A549 (cell line): ENCODE measurements at regions not wholly inside any gene's neighbourhood (a gene's known extent, or its start where the extent isn't known, plus 50 kb on each side); places are given as distances from the start of the nearest gene placed in this dataset.

Experiments
- ATAC-seq, 2 experiments: fragments of 200-7000 bp in 1 of 2; fragments of >200 bp in 1 of 2; cut with Nextera tagmentation in 1 of 2; cut with Tn5 transposase in 1 of 2; 3 replicates each; pipeline versions ENCODE4 v1.8.0 to v1.9.1; 2018 to 2020; ENCODE audit warnings: mild to moderate bottlenecking in 1 of 2, moderate library complexity in 1 of 2
- CTCF ChIA-PET: fragments of 300-600 bp; sonication (Branson Sonifier 250); formaldehyde crosslinking; extraction: SDS; loops from one replicate; lab custom pipeline; 2021; ENCODE audit warnings: antibody characterized with exemption, inconsistent platforms; lab: Yijun Ruan, JAX
- POLR2A ChIA-PET: fragments of 350-600 bp; formaldehyde crosslinking; extraction: SDS; loops from one replicate; lab custom pipeline; 2021; ENCODE audit warnings: antibody characterized with exemption, inconsistent platforms; lab: Yijun Ruan, JAX
- DNase-seq, 2 experiments: peaks; one replicate each; pipeline versions ENCODE4 v3.0.0 to v3.0.0-alpha.2; 2011 to 2016; ENCODE audit warnings: low read depth in 1 of 2, low spot score in 1 of 2
- FAIRE-seq: peaks from 2 replicates; lab custom pipeline; 2011; peaks lifted over from hg19 to GRCh38; lab: Jason Lieb, UNC
- H3K27ac ChIP-seq, 2 experiments: fragments of >200 bp; sonication (Bioruptor Twin); formaldehyde crosslinking; 3 replicates each; pipeline ENCODE4 v1.5.1; 2016 to 2017
- H3K4me1 ChIP-seq: fragments of >200 bp; sonication (Bioruptor Twin); formaldehyde crosslinking; 3 replicates; pipeline ENCODE4 v1.6.1; 2016
- H3K4me2 ChIP-seq: fragments of >200 bp; sonication (Bioruptor Twin); formaldehyde crosslinking; 3 replicates; pipeline ENCODE4 v1.6.1; 2016
- H3K4me3 ChIP-seq: fragments of >200 bp; sonication (Bioruptor Twin); formaldehyde crosslinking; 3 replicates; pipeline ENCODE4 v1.5.1; 2016
- H3K9me3 ChIP-seq: fragments of >200 bp; sonication (Bioruptor Twin); formaldehyde crosslinking; 3 replicates; pipeline ENCODE4 v1.6.1; 2016
- ATOH8 ChIP-seq: fragments of 250-450 bp; sonication (Bioruptor Pico); IDR thresholded peaks from 2 replicates; pipeline ENCODE4 v1.5.0; 2020; ENCODE audit warnings: low read depth, mild to moderate bottlenecking, moderate library complexity
- BHLHE40 ChIP-seq: IDR thresholded peaks from 2 replicates; pipeline ENCODE4 v1.6.1; 2012; ENCODE audit warnings: low read depth, low read length, inconsistent platforms
- CBX2 ChIP-seq: fragments of 200-600 bp; sonication (generic); IDR thresholded peaks from 2 replicates; pipeline ENCODE4 v1.6.1; 2016; ENCODE audit warnings: low read depth, mild to moderate bottlenecking, borderline replicate concordance
- CHD2 ChIP-seq: fragments of 150-350 bp; IDR thresholded peaks from 2 replicates; pipeline ENCODE4 v1.6.1; 2014; ENCODE audit warnings: low read length; ENCODE audit not compliant: partially characterized antibody
- EP300 ChIP-seq, 2 experiments: fragments of >200 bp; sonication (Bioruptor Twin); formaldehyde crosslinking; IDR thresholded peaks; 2 replicates in 1 of 2; 3 replicates in 1 of 2; pipeline ENCODE4 v1.6.1; 2016 to 2017
- ESRRA ChIP-seq: fragments of 150-350 bp; IDR thresholded peaks from 2 replicates; pipeline ENCODE4 v1.6.1; 2014; ENCODE audit warnings: mild to moderate bottlenecking, low read length, borderline replicate concordance
- FOSB ChIP-seq: fragments of 250-450 bp; sonication (Bioruptor Pico); IDR thresholded peaks from 2 replicates; pipeline ENCODE4 v1.5.0; 2020; ENCODE audit warnings: mild to moderate bottlenecking, moderate library complexity
- FOXS1 ChIP-seq: fragments of 250-450 bp; sonication (Bioruptor Pico); IDR thresholded peaks from 2 replicates; pipeline ENCODE4 v1.5.0; 2020; ENCODE audit warnings: mild to moderate bottlenecking, moderate library complexity
- HDAC2 ChIP-seq: fragments of 200-600 bp; sonication (generic); IDR thresholded peaks from 2 replicates; pipeline ENCODE4 v1.6.1; 2016
- HES2 ChIP-seq: fragments of >200 bp; sonication (Bioruptor Twin); formaldehyde crosslinking; IDR thresholded peaks from 2 replicates; pipeline ENCODE4 v1.6.1; 2016
- KDM1A ChIP-seq: fragments of 200-600 bp; sonication (generic); IDR thresholded peaks from 2 replicates; pipeline ENCODE4 v1.6.1; 2016; ENCODE audit warnings: low read depth, mild to moderate bottlenecking
- KDM5A ChIP-seq: fragments of 200-600 bp; sonication (generic); IDR thresholded peaks from 2 replicates; pipeline ENCODE4 v1.6.1; 2016; ENCODE audit warnings: antibody characterized with exemption, mild to moderate bottlenecking
- NPAS2 ChIP-seq: fragments of 250-450 bp; sonication (Bioruptor Pico); IDR thresholded peaks from 2 replicates; pipeline ENCODE4 v1.8.0; 2022; ENCODE audit warnings: mild to moderate bottlenecking, moderate library complexity, borderline replicate concordance
- RAD21 ChIP-seq, 2 experiments: fragments of >200 bp in 1 of 2; sonication (Bioruptor Twin) in 1 of 2; formaldehyde crosslinking in 1 of 2; IDR thresholded peaks in 1 of 2; conservative IDR thresholded peaks in 1 of 2; 2 replicates in 1 of 2; 3 replicates in 1 of 2; pipeline ENCODE4 v1.6.1; 2012 to 2018; ENCODE audit warnings: inconsistent platforms in 1 of 2
- RFX5 ChIP-seq: fragments of 450-650 bp; IDR thresholded peaks from 2 replicates; pipeline ENCODE4 v1.7.1; 2014; ENCODE audit warnings: antibody characterized with exemption, mild to moderate bottlenecking, moderate library complexity
- RNF2 ChIP-seq: fragments of 200-600 bp; sonication (generic); IDR thresholded peaks from 2 replicates; pipeline ENCODE4 v1.6.1; 2016; ENCODE audit warnings: low read depth, mild to moderate bottlenecking, antibody characterized with exemption, moderate library complexity, borderline replicate concordance
- SMC3 ChIP-seq: fragments of >200 bp; sonication (Bioruptor Twin); formaldehyde crosslinking; IDR thresholded peaks from 3 replicates; pipeline ENCODE4 v1.6.1; 2018; ENCODE audit warnings: inconsistent platforms
- SREBF2 ChIP-seq: fragments of 450-650 bp; IDR thresholded peaks from 2 replicates; pipeline ENCODE4 v1.6.1; 2014; ENCODE audit warnings: mild to moderate bottlenecking, moderate library complexity
- TP53 ChIP-seq: fragments of 250-450 bp; sonication (Bioruptor Pico); IDR thresholded peaks from 2 replicates; pipeline ENCODE4 v1.5.0; 2021; ENCODE audit warnings: mild to moderate bottlenecking, moderate library complexity
- USF2 ChIP-seq: fragments of 450-650 bp; IDR thresholded peaks from 2 replicates; pipeline ENCODE4 v1.6.1; 2014; ENCODE audit warnings: antibody characterized with exemption
- ZFP36 ChIP-seq: fragments of 450-650 bp; IDR thresholded peaks from 2 replicates; pipeline ENCODE4 v1.6.1; 2014; ENCODE audit warnings: borderline replicate concordance; ENCODE audit not compliant: partially characterized antibody
- ZNF302 ChIP-seq: fragments of 250-450 bp; sonication (Bioruptor Pico); IDR thresholded peaks from 2 replicates; pipeline ENCODE4 v1.9.0; 2021; ENCODE audit warnings: inconsistent platforms, mild to moderate bottlenecking, moderate library complexity
- WGBS: methylation state at CpG from one replicate; pipeline ENCODE4 v1.1.6; 2017; ENCODE audit errors: missing lambda C conversion rate; 5-methylcytosine and 5-hydroxymethylcytosine counted together
- TF ChIP-seq, protein P1 (sequence below): fragments of 200-600 bp; sonication (generic); IDR thresholded peaks from 2 replicates; pipeline ENCODE4 v1.6.1; 2016; ENCODE audit warnings: antibody characterized with exemption, mild to moderate bottlenecking, moderate library complexity
- TF ChIP-seq, protein P2 (sequence below): fragments of 250-450 bp; sonication (Bioruptor Pico); IDR thresholded peaks from 2 replicates; pipeline ENCODE4 v1.5.0; 2021; ENCODE audit warnings: mild to moderate bottlenecking, moderate library complexity, borderline replicate concordance
- TF ChIP-seq, protein P3 (sequence below): fragments of 150-350 bp; IDR thresholded peaks from 2 replicates; pipeline ENCODE4 v1.6.1; 2014; ENCODE audit warnings: low read depth, mild to moderate bottlenecking, low read length
- TF ChIP-seq, protein P4 (sequence below): IDR thresholded peaks from 2 replicates; pipeline ENCODE4 v1.6.1; 2012; ENCODE audit warnings: low read depth, borderline replicate concordance

GRCh38 chr2:239574054-239574433 is 173.2 kb upstream of the HDAC4 start:
- ChIA-PET CTCF (no interaction called here), POLR2A (no interaction called here)
- FAIRE-seq (no peak), ATAC-seq (no peak), DNase-seq (no peak)
- 64% methylated on average over 5 of the region's 5 CpGs for WGBS
- Histone ChIP-seq H3K27ac (no peak overlapping the region), H3K4me2 (no peak overlapping the region), H3K4me3 (no peak overlapping the region), H3K9me3 (no peaks in the 10 kb centered on the region; the same call in 2 of the 3 replicates), H3K4me1 (no peaks in the 10 kb centered on the region)
- TF ChIP-seq ZNF302 (CRISPR knock-in tag) (no peak), RAD21 (conservative IDR thresholded peaks at IDR 0.05 in 1 of 2, IDR thresholded peaks at IDR 0.05 in 1 of 2) (no peak), SREBF2 (no peak), USF2 (no peak), CBX2 (no peak), KDM5A (no peak), CHD2 (no peak), FOXS1 (no peak), RFX5 (no peak), SMC3 (no peak), HDAC2 (no peak), RNF2 (no peak), NPAS2 (CRISPR knock-in tag) (no peak)
- TF ChIP-seq, protein P1, sequence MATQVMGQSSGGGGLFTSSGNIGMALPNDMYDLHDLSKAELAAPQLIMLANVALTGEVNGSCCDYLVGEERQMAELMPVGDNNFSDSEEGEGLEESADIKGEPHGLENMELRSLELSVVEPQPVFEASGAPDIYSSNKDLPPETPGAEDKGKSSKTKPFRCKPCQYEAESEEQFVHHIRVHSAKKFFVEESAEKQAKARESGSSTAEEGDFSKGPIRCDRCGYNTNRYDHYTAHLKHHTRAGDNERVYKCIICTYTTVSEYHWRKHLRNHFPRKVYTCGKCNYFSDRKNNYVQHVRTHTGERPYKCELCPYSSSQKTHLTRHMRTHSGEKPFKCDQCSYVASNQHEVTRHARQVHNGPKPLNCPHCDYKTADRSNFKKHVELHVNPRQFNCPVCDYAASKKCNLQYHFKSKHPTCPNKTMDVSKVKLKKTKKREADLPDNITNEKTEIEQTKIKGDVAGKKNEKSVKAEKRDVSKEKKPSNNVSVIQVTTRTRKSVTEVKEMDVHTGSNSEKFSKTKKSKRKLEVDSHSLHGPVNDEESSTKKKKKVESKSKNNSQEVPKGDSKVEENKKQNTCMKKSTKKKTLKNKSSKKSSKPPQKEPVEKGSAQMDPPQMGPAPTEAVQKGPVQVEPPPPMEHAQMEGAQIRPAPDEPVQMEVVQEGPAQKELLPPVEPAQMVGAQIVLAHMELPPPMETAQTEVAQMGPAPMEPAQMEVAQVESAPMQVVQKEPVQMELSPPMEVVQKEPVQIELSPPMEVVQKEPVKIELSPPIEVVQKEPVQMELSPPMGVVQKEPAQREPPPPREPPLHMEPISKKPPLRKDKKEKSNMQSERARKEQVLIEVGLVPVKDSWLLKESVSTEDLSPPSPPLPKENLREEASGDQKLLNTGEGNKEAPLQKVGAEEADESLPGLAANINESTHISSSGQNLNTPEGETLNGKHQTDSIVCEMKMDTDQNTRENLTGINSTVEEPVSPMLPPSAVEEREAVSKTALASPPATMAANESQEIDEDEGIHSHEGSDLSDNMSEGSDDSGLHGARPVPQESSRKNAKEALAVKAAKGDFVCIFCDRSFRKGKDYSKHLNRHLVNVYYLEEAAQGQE, result no peak
- TF ChIP-seq, protein P2, sequence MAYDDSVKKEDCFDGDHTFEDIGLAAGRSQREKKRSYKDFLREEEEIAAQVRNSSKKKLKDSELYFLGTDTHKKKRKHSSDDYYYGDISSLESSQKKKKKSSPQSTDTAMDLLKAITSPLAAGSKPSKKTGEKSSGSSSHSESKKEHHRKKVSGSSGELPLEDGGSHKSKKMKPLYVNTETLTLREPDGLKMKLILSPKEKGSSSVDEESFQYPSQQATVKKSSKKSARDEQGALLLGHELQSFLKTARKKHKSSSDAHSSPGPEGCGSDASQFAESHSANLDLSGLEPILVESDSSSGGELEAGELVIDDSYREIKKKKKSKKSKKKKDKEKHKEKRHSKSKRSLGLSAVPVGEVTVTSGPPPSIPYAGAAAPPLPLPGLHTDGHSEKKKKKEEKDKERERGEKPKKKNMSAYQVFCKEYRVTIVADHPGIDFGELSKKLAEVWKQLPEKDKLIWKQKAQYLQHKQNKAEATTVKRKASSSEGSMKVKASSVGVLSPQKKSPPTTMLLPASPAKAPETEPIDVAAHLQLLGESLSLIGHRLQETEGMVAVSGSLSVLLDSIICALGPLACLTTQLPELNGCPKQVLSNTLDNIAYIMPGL, result no peak

DNA sequence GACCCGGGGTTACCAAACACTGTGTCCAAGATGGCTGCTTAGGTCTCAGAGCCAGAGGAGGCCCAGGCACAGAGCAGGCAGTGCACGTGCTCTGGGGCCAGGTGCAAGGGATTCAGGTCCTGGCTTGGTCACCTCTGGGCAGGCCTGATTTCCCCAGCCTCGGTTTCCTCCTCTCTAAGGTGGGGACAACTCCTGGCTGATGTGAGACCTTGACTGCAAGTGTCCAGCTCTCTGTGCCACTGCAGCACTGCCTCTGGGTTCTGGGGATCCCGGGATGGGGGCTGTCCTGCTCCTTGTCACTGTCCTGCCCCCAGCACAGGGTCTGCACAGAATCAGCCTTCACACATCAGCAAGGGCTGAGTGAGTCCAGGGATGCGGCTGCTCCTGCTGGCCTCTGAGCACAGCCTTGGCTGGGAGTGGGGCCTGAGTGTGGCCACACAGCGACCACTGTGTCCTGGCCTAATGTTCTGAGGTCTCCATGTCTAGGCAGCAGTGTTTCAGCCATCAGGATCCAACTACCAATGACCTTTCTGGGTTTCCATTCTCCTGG is 170.2 kb upstream of the HDAC4 start:
- 41% methylated on average over 4 of the region's 6 CpGs for WGBS
- no peak overlapping the region for H3K4me3 ChIP-seq
- H3K9me3 ChIP-seq, result no peaks in the 10 kb centered on the region
- DNase-seq, result no peak
- FAIRE-seq, result no peak
- H3K27ac ChIP-seq, result no peak overlapping the region
- ChIA-PET CTCF (no interaction called here), POLR2A (no interaction called here)
- no peak overlapping the region for H3K4me2 ChIP-seq
- no peaks in the 10 kb centered on the region for H3K4me1 ChIP-seq
- no peak for ATAC-seq
- TF ChIP-seq TP53 (CRISPR knock-in tag), result no peak
- TF ChIP-seq, protein P3, sequence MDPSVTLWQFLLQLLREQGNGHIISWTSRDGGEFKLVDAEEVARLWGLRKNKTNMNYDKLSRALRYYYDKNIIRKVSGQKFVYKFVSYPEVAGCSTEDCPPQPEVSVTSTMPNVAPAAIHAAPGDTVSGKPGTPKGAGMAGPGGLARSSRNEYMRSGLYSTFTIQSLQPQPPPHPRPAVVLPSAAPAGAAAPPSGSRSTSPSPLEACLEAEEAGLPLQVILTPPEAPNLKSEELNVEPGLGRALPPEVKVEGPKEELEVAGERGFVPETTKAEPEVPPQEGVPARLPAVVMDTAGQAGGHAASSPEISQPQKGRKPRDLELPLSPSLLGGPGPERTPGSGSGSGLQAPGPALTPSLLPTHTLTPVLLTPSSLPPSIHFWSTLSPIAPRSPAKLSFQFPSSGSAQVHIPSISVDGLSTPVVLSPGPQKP, result no peak
- TF ChIP-seq USF2, result no peak
- no peak for TF ChIP-seq ESRRA
- no peak for TF ChIP-seq ZFP36
- no peak for TF ChIP-seq EP300 (IDR thresholded peaks at IDR 0.05)
- no peak for TF ChIP-seq ATOH8 (CRISPR knock-in tag)
- no peak for TF ChIP-seq BHLHE40
- TF ChIP-seq FOSB, result no peak
- no peak for TF ChIP-seq HES2
- TF ChIP-seq, protein P4, sequence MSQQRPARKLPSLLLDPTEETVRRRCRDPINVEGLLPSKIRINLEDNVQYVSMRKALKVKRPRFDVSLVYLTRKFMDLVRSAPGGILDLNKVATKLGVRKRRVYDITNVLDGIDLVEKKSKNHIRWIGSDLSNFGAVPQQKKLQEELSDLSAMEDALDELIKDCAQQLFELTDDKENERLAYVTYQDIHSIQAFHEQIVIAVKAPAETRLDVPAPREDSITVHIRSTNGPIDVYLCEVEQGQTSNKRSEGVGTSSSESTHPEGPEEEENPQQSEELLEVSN, result no peak
- TF ChIP-seq RFX5, result no peak
- TF ChIP-seq KDM1A, result no peak
